ENCODE measurements at regions not wholly inside any gene's neighbourhood (a gene's known extent, or its start where the extent isn't known, plus 50 kb on each side); places are given as distances from the start of the nearest gene placed in this dataset.

GRCh38 chr4:34157547-34157946, 2086.8 kb downstream of the ARAP2 start:
- TF ChIP-seq CTCF (IDR thresholded peaks at IDR 0.05; ENCODE audit: low read length) (no peak), EZH2 (IDR thresholded peaks at IDR 0.05; ENCODE audit: borderline replicate concordance, low read length) (no peak)

All from OCI-LY1 (cell line).